NB4 (cell line): ENCODE measurements at regions not wholly inside any gene's neighbourhood (a gene's known extent, or its start where the extent isn't known, plus 50 kb on each side); places are given as distances from the start of the nearest gene placed in this dataset.

Source experiments
- DNase-seq: peaks from one replicate; pipeline ENCODE4 v3.0.0; 2010; ENCODE audit warnings: low read depth
- H3K4me3 ChIP-seq: one replicate; pipeline ENCODE4 v1.5.1; 2011; ENCODE audit warnings: mild to moderate bottlenecking, low read depth, low read length, moderate library complexity
- CTCF ChIP-seq: IDR thresholded peaks from one replicate; pipeline ENCODE4 v1.5.1; 2012; ENCODE audit warnings: low read depth, low read length
- MAX ChIP-seq: IDR thresholded peaks from 2 replicates; pipeline ENCODE4 v1.6.1; 2011; ENCODE audit warnings: low read depth, low read length
- MYC ChIP-seq: IDR thresholded peaks from 2 replicates; pipeline ENCODE4 v1.6.1; 2011; ENCODE audit warnings: low read depth, low read length
- POLR2A ChIP-seq: IDR thresholded peaks from 2 replicates; pipeline ENCODE4 v1.6.1; 2011; ENCODE audit warnings: mild to moderate bottlenecking; ENCODE audit not compliant: insufficient read length; ENCODE audit errors: extremely low read depth

GRCh38 chr1:5798904-5799303 lies 193.3 kb downstream of the NPHP4 start:
- no peak for DNase-seq
- no peak overlapping the region for H3K4me3 ChIP-seq
- no peak for TF ChIP-seq CTCF
- TF ChIP-seq MYC, result no peak
- TF ChIP-seq MAX, result no peak

- H3K4me3 ChIP-seq, result no peak overlapping the region
- TF ChIP-seq MAX (no peak), MYC (no peak), CTCF (no peak), POLR2A (no peak)
- DNase-seq, result no peak
Measured at GRCh38 chr1:5798151-5798730, 194.0 kb downstream of the NPHP4 start.

GRCh38 chr1:5796028-5796427 lies 196.2 kb downstream of the NPHP4 start:
- DNase-seq, result no peak
- H3K4me3 ChIP-seq, result no peak overlapping the region
- TF ChIP-seq MYC (no peak), POLR2A (no peak), MAX (no peak), CTCF (no peak)

GRCh38 chr1:5794279-5794678 lies 197.9 kb downstream of the NPHP4 start:
- no peak for DNase-seq
- H3K4me3 ChIP-seq, result no peak overlapping the region
- TF ChIP-seq CTCF, result no peak
- TF ChIP-seq MYC, result no peak
- no peak for TF ChIP-seq MAX
- no peak for TF ChIP-seq POLR2A

GRCh38 chr1:5793516-5793915 lies 198.7 kb downstream of the NPHP4 start:
- H3K4me3 ChIP-seq, result no peak overlapping the region
- TF ChIP-seq MAX (no peak), MYC (no peak), POLR2A (no peak), CTCF (no peak)
- no peak for DNase-seq

GRCh38 chr1:5781079-5781478 lies 211.1 kb downstream of the NPHP4 start:
- TF ChIP-seq CTCF (no peak), POLR2A (no peak), MYC (no peak), MAX (no peak)
- no peak overlapping the region for H3K4me3 ChIP-seq
- no peak for DNase-seq
